GM18520 (cell line): ENCODE measurements at regions not wholly inside any gene's neighbourhood (a gene's known extent, or its start where the extent isn't known, plus 50 kb on each side); places are given as distances from the start of the nearest gene placed in this dataset.
"Not testable (repeated sequence)": the region's sequence is repeated elsewhere in the genome, so short reads cannot be mapped to it uniquely, and the experiment has no call there.

ENCODE experiments used
- ATAC-seq: cut with Tn5 transposase; IDR thresholded peaks from one replicate; pipeline ENCODE4 v1.9.1; 2021; ENCODE audit not compliant: unreplicated experiment

GRCh38 chr12:89192429-89192828, 159.9 kb downstream of the DUSP6 start:
- no peak for ATAC-seq

- ATAC-seq: not testable (repeated sequence)
These were observed 160.7 kb downstream of the DUSP6 start for GRCh38 chr12:89191597-89191996.

- no peak for ATAC-seq
These were observed 162.9 kb downstream of the DUSP6 start for GRCh38 chr12:89189448-89189847.

- no peak for ATAC-seq
These were observed 164.8 kb downstream of the DUSP6 start for GRCh38 chr12:89187507-89187906.

- no peak for ATAC-seq
These were observed 166.4 kb downstream of the DUSP6 start for GRCh38 chr12:89185889-89186288.

- no peak for ATAC-seq
These were observed 167.1 kb downstream of the DUSP6 start for GRCh38 chr12:89185181-89185580.

GRCh38 chr12:89183985-89184435, 168.3 kb downstream of the DUSP6 start:
- no peak for ATAC-seq

GRCh38 chr12:89181271-89181920, 170.9 kb downstream of the DUSP6 start:
- no peak for ATAC-seq

GRCh38 chr12:89180496-89180895, 171.8 kb downstream of the DUSP6 start:
- ATAC-seq: no peak

- ATAC-seq: no peak
These were observed 172.3 kb downstream of the DUSP6 start for GRCh38 chr12:89179983-89180382.

GRCh38 chr12:89179245-89179644, 173.1 kb downstream of the DUSP6 start:
- ATAC-seq: no peak

GRCh38 chr12:89177802-89178395, 174.4 kb downstream of the DUSP6 start:
- ATAC-seq: no peak

GRCh38 chr12:89176676-89177075, 175.6 kb downstream of the DUSP6 start:
- ATAC-seq: no peak

GRCh38 chr12:89173678-89174077, 178.6 kb downstream of the DUSP6 start:
- ATAC-seq: no peak

GRCh38 chr12:89173096-89173495, 179.2 kb downstream of the DUSP6 start:
- no peak for ATAC-seq

GRCh38 chr12:89172224-89172623, 180.1 kb downstream of the DUSP6 start:
- no peak for ATAC-seq

- ATAC-seq: no peak
These were observed 183.0 kb downstream of the DUSP6 start for GRCh38 chr12:89169321-89169720.

- no peak for ATAC-seq
These were observed 184.3 kb downstream of the DUSP6 start for GRCh38 chr12:89167986-89168385.

- ATAC-seq: peak; percentile 72
These were observed 185.8 kb downstream of the DUSP6 start for GRCh38 chr12:89166525-89166934.

GRCh38 chr12:89166121-89166520, 186.2 kb downstream of the DUSP6 start:
- no peak for ATAC-seq

- no peak for ATAC-seq
These were observed 186.6 kb downstream of the DUSP6 start for GRCh38 chr12:89165703-89166102.

GRCh38 chr12:89163918-89164317, 188.4 kb downstream of the DUSP6 start:
- ATAC-seq: no peak
